AG09319 (cell line): ENCODE measurements at regions not wholly inside any gene's neighbourhood (a gene's known extent, or its start where the extent isn't known, plus 50 kb on each side); places are given as distances from the start of the nearest gene placed in this dataset.

ENCODE experiments used
- DNase-seq: peaks from one replicate; pipeline ENCODE4 v3.0.0-alpha.2; 2010; ENCODE audit warnings: low read depth; ENCODE audit errors: extremely low read depth
- CTCF ChIP-seq: IDR thresholded peaks from 2 replicates; pipeline ENCODE4 v1.5.1; 2011; ENCODE audit warnings: low read depth, mild to moderate bottlenecking, inconsistent platforms, low read length, moderate library complexity

- no peak for DNase-seq
- TF ChIP-seq CTCF = no peak
Measured at GRCh38 chr14:82410064-82410463, 876.4 kb upstream of the SEL1L start.

GRCh38 chr14:82411298-82411697, 877.6 kb upstream of the SEL1L start:
- TF ChIP-seq CTCF = no peak
- DNase-seq = no peak

GRCh38 chr14:82412545-82412944, 878.9 kb upstream of the SEL1L start:
- DNase-seq = no peak
- no peak for TF ChIP-seq CTCF

GRCh38 chr14:82414853-82415539, 881.3 kb upstream of the SEL1L start:
- DNase-seq = no peak
- no peak for TF ChIP-seq CTCF

GRCh38 chr14:82419933-82420332, 886.3 kb upstream of the SEL1L start:
- no peak for TF ChIP-seq CTCF
- DNase-seq = no peak

GRCh38 chr14:82420871-82421270, 887.2 kb upstream of the SEL1L start:
- TF ChIP-seq CTCF = no peak

GRCh38 chr14:82421286-82421685, 887.6 kb upstream of the SEL1L start:
- no peak for TF ChIP-seq CTCF
- no peak for DNase-seq

More at GRCh38 chr14:82420871-82421270, 887.2 kb upstream of the SEL1L start:
- no peak for DNase-seq
